ENCODE measurements at regions not wholly inside any gene's neighbourhood (a gene's known extent, or its start where the extent isn't known, plus 50 kb on each side); places are given as distances from the start of the nearest gene placed in this dataset.

- no peak for DNase-seq (ENCODE audit: low spot score)
These were observed 66.4 kb upstream of the DUSP22 start for GRCh38 chr6:225907-226306.

GRCh38 chr6:226516-227073 is 65.7 kb upstream of the DUSP22 start:
- no peak for DNase-seq (ENCODE audit: low spot score)

GRCh38 chr6:227074-227782 is 65.1 kb upstream of the DUSP22 start:
- no peak for DNase-seq (ENCODE audit: low spot score)

GRCh38 chr6:227812-228338 is 64.4 kb upstream of the DUSP22 start:
- DNase-seq (ENCODE audit: low spot score), result no peak

- no peak for DNase-seq (ENCODE audit: low spot score)
These were observed 63.2 kb upstream of the DUSP22 start for GRCh38 chr6:228881-229651.

- DNase-seq (ENCODE audit: low spot score), result no peak
These were observed 60.5 kb upstream of the DUSP22 start for GRCh38 chr6:231779-232178.

- no peak for DNase-seq (ENCODE audit: low spot score)
These were observed 59.2 kb upstream of the DUSP22 start for GRCh38 chr6:232982-233640.

GRCh38 chr6:234706-235372 is 57.4 kb upstream of the DUSP22 start:
- DNase-seq (ENCODE audit: low spot score), result no peak

- no peak for DNase-seq (ENCODE audit: low spot score)
These were observed 56.4 kb upstream of the DUSP22 start for GRCh38 chr6:235763-236360.

GRCh38 chr6:236519-236918 is 55.8 kb upstream of the DUSP22 start:
- DNase-seq (ENCODE audit: low spot score), result no peak

- no peak for DNase-seq (ENCODE audit: low spot score)
These were observed 52.1 kb upstream of the DUSP22 start for GRCh38 chr6:240151-240550.

GRCh38 chr6:241336-241865 is 50.9 kb upstream of the DUSP22 start:
- DNase-seq (ENCODE audit: low spot score), result no peak

Data from SK-N-DZ (cell line).